ENCODE measurements at regions not wholly inside any gene's neighbourhood (a gene's known extent, or its start where the extent isn't known, plus 50 kb on each side); places are given as distances from the start of the nearest gene placed in this dataset.

GRCh38 chr3:141430316-141430715, 56.5 kb upstream of the RASA2 start:
- TF ChIP-seq CTCF (IDR thresholded peaks at IDR 0.05) = no peak
- TF ChIP-seq POLR2A (IDR thresholded peaks at IDR 0.05) = no peak
